Mesenchymal stem cell (in vitro differentiated cells and primary cell): ENCODE measurements at regions not wholly inside any gene's neighbourhood (a gene's known extent, or its start where the extent isn't known, plus 50 kb on each side); places are given as distances from the start of the nearest gene placed in this dataset.

Experiments
- DNase-seq: peaks from one replicate; pipeline ENCODE4 v3.0.0-alpha.2; 2013
- H2AFZ ChIP-seq: one replicate; pipeline ENCODE4 v1.6.1; 2013; ENCODE audit warnings: low read depth, mild to moderate bottlenecking, control low read depth, inconsistent platforms, low read length, moderate library complexity
- H2AK5ac ChIP-seq: 2 replicates; pipeline ENCODE4 v1.6.1; 2013; ENCODE audit warnings: low read length, moderate library complexity, mild to moderate bottlenecking, inconsistent platforms; ENCODE audit not compliant: severe bottlenecking
- H2BK120ac ChIP-seq: one replicate; pipeline ENCODE4 v1.6.1; 2013; ENCODE audit warnings: low read depth, mild to moderate bottlenecking, inconsistent platforms, low read length, moderate library complexity
- H2BK12ac ChIP-seq, 2 experiments: one replicate each; pipeline ENCODE4 v1.6.1; 2013; ENCODE audit warnings: inconsistent platforms in 2 of 2, low read length in 2 of 2, mild to moderate bottlenecking in 2 of 2, moderate library complexity in 2 of 2, control low read depth in 1 of 2
- H2BK15ac ChIP-seq: one replicate; pipeline ENCODE4 v1.6.1; 2013; ENCODE audit warnings: mild to moderate bottlenecking, low read depth, inconsistent platforms; ENCODE audit not compliant: poor library complexity, severe bottlenecking
- H2BK5ac ChIP-seq: 2 replicates; pipeline ENCODE4 v1.6.1; 2013; ENCODE audit warnings: low read depth, mild to moderate bottlenecking, low read length, control low read depth, inconsistent platforms; ENCODE audit not compliant: poor library complexity, severe bottlenecking
- H3K14ac ChIP-seq, 2 experiments: one replicate each; pipeline ENCODE4 v1.6.1; 2013; ENCODE audit warnings: inconsistent platforms in 2 of 2, low read length in 2 of 2, control low read depth in 1 of 2, mild to moderate bottlenecking in 1 of 2, moderate library complexity in 1 of 2
- H3K18ac ChIP-seq, 2 experiments: one replicate each; pipeline ENCODE4 v1.6.1; 2013; ENCODE audit warnings: inconsistent platforms in 2 of 2, low read length in 2 of 2, control low read depth in 1 of 2, low read depth in 1 of 2, mild to moderate bottlenecking in 1 of 2
- H3K23ac ChIP-seq, 2 experiments: one replicate each; pipeline ENCODE4 v1.6.1; 2013; ENCODE audit warnings: inconsistent platforms in 2 of 2, low read length in 2 of 2, mild to moderate bottlenecking in 2 of 2, moderate library complexity in 2 of 2, control low read depth in 1 of 2
- H3K27ac ChIP-seq: 2 replicates; pipeline ENCODE4 v1.5.1; 2013; ENCODE audit warnings: mild to moderate bottlenecking, moderate library complexity, low read length, control low read depth, inconsistent platforms; ENCODE audit not compliant: poor library complexity, severe bottlenecking
- H3K27me3 ChIP-seq, 2 experiments: 2 replicates each; pipeline versions ENCODE4 v1.6.1 to v1.7.0; 2013; ENCODE audit warnings: low read length in 2 of 2, mild to moderate bottlenecking in 2 of 2, moderate library complexity in 2 of 2, control low read depth in 1 of 2, inconsistent platforms in 1 of 2; ENCODE audit not compliant: control insufficient read depth in 1 of 2, insufficient read depth in 1 of 2
- H3K36me3 ChIP-seq, 2 experiments: 2 replicates each; pipeline versions ENCODE4 v1.6.1 to v1.7.0; 2013; ENCODE audit warnings: low read length in 2 of 2, control low read depth in 1 of 2, inconsistent platforms in 1 of 2, low read depth in 1 of 2, mild to moderate bottlenecking in 1 of 2; ENCODE audit not compliant: insufficient read depth in 2 of 2, control insufficient read depth in 1 of 2
- H3K4ac ChIP-seq, 2 experiments: one replicate each; pipeline ENCODE4 v1.6.1; 2013; ENCODE audit warnings: inconsistent platforms in 2 of 2, low read length in 2 of 2, mild to moderate bottlenecking in 2 of 2, moderate library complexity in 2 of 2, control low read depth in 1 of 2, low read depth in 1 of 2
- H3K4me1 ChIP-seq: 2 replicates; pipeline ENCODE4 v1.6.1; 2013; ENCODE audit warnings: low read depth, low read length, control low read depth; ENCODE audit not compliant: control insufficient read depth, insufficient read depth
- H3K4me2 ChIP-seq: 2 replicates; pipeline ENCODE4 v1.6.1; 2013; ENCODE audit warnings: low read length, mild to moderate bottlenecking, inconsistent platforms; ENCODE audit not compliant: poor library complexity, severe bottlenecking
- H3K4me3 ChIP-seq, 2 experiments: 2 replicates each; pipeline versions ENCODE4 v1.5.1 to v1.7.0; 2013; ENCODE audit warnings: low read length in 2 of 2, mild to moderate bottlenecking in 2 of 2, control low read depth in 1 of 2, low read depth in 1 of 2; ENCODE audit not compliant: insufficient read depth in 1 of 2
- H3K79me1 ChIP-seq: replicated peaks from 2 replicates; pipeline ENCODE4 v1.6.1; 2013; ENCODE audit warnings: mild to moderate bottlenecking, control low read depth, low read length, inconsistent platforms; ENCODE audit not compliant: poor library complexity, severe bottlenecking
- H3K9ac ChIP-seq: 2 replicates; pipeline ENCODE4 v1.7.0; 2013; ENCODE audit warnings: mild to moderate bottlenecking, low read length, moderate library complexity
- H3K9me3 ChIP-seq: 2 replicates; pipeline ENCODE4 v1.7.0; 2013; ENCODE audit warnings: mild to moderate bottlenecking, low read length; ENCODE audit not compliant: control insufficient read depth
- H4K8ac ChIP-seq: one replicate; pipeline ENCODE4 v1.6.1; 2013; ENCODE audit warnings: inconsistent platforms, mild to moderate bottlenecking, low read length, moderate library complexity
- H4K91ac ChIP-seq: one replicate; pipeline ENCODE4 v1.6.1; 2013; ENCODE audit warnings: mild to moderate bottlenecking, low read length, inconsistent platforms
- WGBS: methylation state at CpG from one replicate; pipeline ENCODE4 v1.1.7; 2013; ENCODE audit warnings: mixed read lengths; 5-methylcytosine and 5-hydroxymethylcytosine counted together

- H3K14ac ChIP-seq, result no peak overlapping the region
- H3K4ac ChIP-seq, result no peak overlapping the region
- no peak overlapping the region for H3K23ac ChIP-seq
- no peak overlapping the region for H3K9ac ChIP-seq
- no peak overlapping the region for H4K8ac ChIP-seq
- no peak overlapping the region for H3K4me3 ChIP-seq
- no peak overlapping the region for H3K27ac ChIP-seq
- H2BK15ac ChIP-seq, result no peak overlapping the region
- no peak overlapping the region for H3K4me2 ChIP-seq
- H3K9me3 ChIP-seq, result peaks cover 10% of the 10 kb centered on the region
- no peaks in the 10 kb centered on the region for H3K27me3 ChIP-seq
- no peak overlapping the region for H2BK120ac ChIP-seq
- no peak overlapping the region for H2AFZ ChIP-seq
- H3K4me1 ChIP-seq, result peaks cover 2% of the 10 kb centered on the region
- WGBS, result 100% methylated on average over 3 of the region's 3 CpGs
- H3K36me3 ChIP-seq, result peaks cover 0 to 20% of the 10 kb centered on the region in 2 experiments
- no peak for DNase-seq
- H3K18ac ChIP-seq, result no peak overlapping the region
- no peak overlapping the region for H4K91ac ChIP-seq
- H2BK5ac ChIP-seq, result no peak overlapping the region
- H3K79me1 ChIP-seq, result peaks cover 6% of the 10 kb centered on the region
- H2AK5ac ChIP-seq, result no peak overlapping the region
- H2BK12ac ChIP-seq, result no peak overlapping the region
Measured at GRCh38 chr21:29396951-29397455, 98.3 kb downstream of the BACH1 start.

- H3K4me2 ChIP-seq, result no peak overlapping the region
- H3K9ac ChIP-seq, result peak overlapping the region; percentile 27
- H3K36me3 ChIP-seq, result peaks cover 3 to 16% of the 10 kb centered on the region in 2 experiments
- DNase-seq, result no peak
- H3K79me1 ChIP-seq, result peaks cover under 1% of the 10 kb centered on the region
- no peak overlapping the region for H2BK5ac ChIP-seq
- H3K4me3 ChIP-seq, result no peak overlapping the region
- no peak overlapping the region for H2BK120ac ChIP-seq
- H2AFZ ChIP-seq, result no peak overlapping the region
- H3K18ac ChIP-seq, result no peak overlapping the region
- no peak overlapping the region for H2BK12ac ChIP-seq
- no peak overlapping the region for H3K14ac ChIP-seq
- no peak overlapping the region for H3K23ac ChIP-seq
- H2BK15ac ChIP-seq, result no peak overlapping the region
- no peaks in the 10 kb centered on the region for H3K27me3 ChIP-seq
- no peak overlapping the region for H4K8ac ChIP-seq
- no peak overlapping the region for H2AK5ac ChIP-seq
- no peak overlapping the region for H4K91ac ChIP-seq
- no peak overlapping the region for H3K27ac ChIP-seq
- no peaks in the 10 kb centered on the region for H3K4me1 ChIP-seq
- H3K4ac ChIP-seq, result no peak overlapping the region
- H3K9me3 ChIP-seq, result peaks cover 10% of the 10 kb centered on the region
Measured at GRCh38 chr21:29403301-29403700, 104.6 kb downstream of the BACH1 start.

- Histone ChIP-seq H3K9me3 (peaks cover 10% of the 10 kb centered on the region), H2AFZ (no peak overlapping the region), H2BK120ac (no peak overlapping the region), H3K4me3 (no peak overlapping the region), H3K23ac (no peak overlapping the region), H4K8ac (peak overlapping the region; percentile 21), H3K14ac (no peak overlapping the region), H3K27ac (no peak overlapping the region), H3K36me3 (peaks cover 3 to 11% of the 10 kb centered on the region in 2 experiments), H3K4me2 (no peak overlapping the region), H2BK5ac (no peak overlapping the region), H2AK5ac (peak overlapping the region; percentile 34), H3K9ac (no peak overlapping the region), H4K91ac (peak overlapping the region; percentile 52), H2BK12ac (no peak overlapping the region), H2BK15ac (no peak overlapping the region), H3K4ac (no peak overlapping the region), H3K18ac (peak overlapping the region; percentile 18 to 73), H3K79me1 (no peaks in the 10 kb centered on the region), H3K4me1 (no peaks in the 10 kb centered on the region), H3K27me3 (no peaks in the 10 kb centered on the region)
- no peak for DNase-seq
- WGBS, result 96% methylated on average over 2 of the region's 4 CpGs
Measured at GRCh38 chr21:29403922-29404538, 105.3 kb downstream of the BACH1 start.

- Histone ChIP-seq H3K14ac (no peak overlapping the region), H3K4me1 (no peaks in the 10 kb centered on the region), H3K27ac (no peak overlapping the region), H2BK120ac (no peak overlapping the region), H3K23ac (no peak overlapping the region), H4K8ac (no peak overlapping the region), H3K79me1 (no peaks in the 10 kb centered on the region), H3K4me3 (no peak overlapping the region), H2BK5ac (no peak overlapping the region), H3K18ac (no peak overlapping the region), H3K9ac (no peak overlapping the region), H2BK12ac (no peak overlapping the region), H4K91ac (no peak overlapping the region), H3K36me3 (peaks cover 2 to 3% of the 10 kb centered on the region in 2 experiments), H3K4me2 (no peak overlapping the region), H3K4ac (no peak overlapping the region), H2BK15ac (no peak overlapping the region), H3K9me3 (no peaks in the 10 kb centered on the region), H2AFZ (no peak overlapping the region), H3K27me3 (no peaks in the 10 kb centered on the region), H2AK5ac (no peak overlapping the region)
- 96% methylated on average over 2 of the region's 2 CpGs for WGBS
- no peak for DNase-seq
Measured at GRCh38 chr21:29405503-29406122, 106.9 kb downstream of the BACH1 start.
